Body of pancreas (tissue), 4 donors: ENCODE measurements at regions not wholly inside any gene's neighbourhood (a gene's known extent, or its start where the extent isn't known, plus 50 kb on each side); places are given as distances from the start of the nearest gene placed in this dataset.

Experiments used
- ATAC-seq: fragments of 150-250 bp; one replicate; pipeline ENCODE4 v1.9.1; 2016
- DNase-seq, 4 donors: peaks; one replicate each; pipeline ENCODE4 v3.0.0-alpha.2; 2019
- H3K27ac ChIP-seq, 4 donors: fragments of 200-600 bp; sonication (generic); 1 replicate in 3 of 4; 2 replicates in 1 of 4; pipeline versions ENCODE4 v1.5.1 to v1.6.1; 2016 to 2019; ENCODE audit warnings: mild to moderate bottlenecking in 1 of 4, mixed read lengths in 1 of 4, moderate library complexity in 1 of 4
- H3K27me3 ChIP-seq, 2 donors: fragments of 200-600 bp; sonication (generic); one replicate each; pipeline ENCODE4 v1.6.0; 2016; ENCODE audit warnings: mild to moderate bottlenecking in 1 of 2
- H3K36me3 ChIP-seq, 2 donors: fragments of 200-600 bp; sonication (generic); replicated peaks in 1 of 2; 2 replicates each; pipeline ENCODE4 v1.5.1; 2016; ENCODE audit warnings: low read depth in 2 of 2; ENCODE audit not compliant: insufficient read depth in 1 of 2
- H3K4me1 ChIP-seq: fragments of 200-600 bp; sonication (generic); one replicate; pipeline ENCODE4 v1.6.0; 2016
- H3K4me3 ChIP-seq, 2 donors: fragments of 200-600 bp; sonication (generic); 1 replicate in 1 of 2; 2 replicates in 1 of 2; pipeline ENCODE4 v1.5.1; 2016 to 2019
- H3K9me3 ChIP-seq, 3 donors: fragments of 200-600 bp; sonication (generic); 1 replicate in 2 of 3; 2 replicates in 1 of 3; pipeline ENCODE4 v1.5.1; 2016
- POLR2A ChIP-seq, 3 donors: fragments of 450-650 bp; IDR thresholded peaks; one replicate each; pipeline ENCODE4 v1.6.1; 2016; ENCODE audit warnings: antibody characterized with exemption in 3 of 3, mild to moderate bottlenecking in 2 of 3
- WGBS, 2 donors: methylation state at CpG; one replicate each; pipeline ENCODE4 v1.1.5; 2017; 5-methylcytosine and 5-hydroxymethylcytosine counted together
- intact Hi-C: fragments of 100-400 bp; cut with DNase I; formaldehyde crosslinking; loops from one replicate; pipeline ENCODE4 v1.15.1; 2023
- TF ChIP-seq, protein P1 (sequence below), 7 experiments: fragments of 450-650 bp in 4 of 7; fragments of 200-600 bp in 3 of 7; sonication (generic) in 3 of 7; IDR thresholded peaks; one replicate each; pipeline ENCODE4 v1.5.1; 2016 to 2019; ENCODE audit warnings: antibody characterized with exemption in 7 of 7

- DNase-seq (peak in 3 of 4 donors; percentile 7 to 24 (median 13)), ATAC-seq (peak; percentile 27)
- peaks cover 0 to 13% (median 0%) of the 10 kb centered on the region in 3 donors for H3K9me3 ChIP-seq
- no peak overlapping the region for H3K27ac ChIP-seq
- WGBS, 2 donors, result 68 to 73% methylated on average over 6 of the region's 6 CpGs
- intact Hi-C loops, result no loop called here
- TF ChIP-seq, protein P1, sequence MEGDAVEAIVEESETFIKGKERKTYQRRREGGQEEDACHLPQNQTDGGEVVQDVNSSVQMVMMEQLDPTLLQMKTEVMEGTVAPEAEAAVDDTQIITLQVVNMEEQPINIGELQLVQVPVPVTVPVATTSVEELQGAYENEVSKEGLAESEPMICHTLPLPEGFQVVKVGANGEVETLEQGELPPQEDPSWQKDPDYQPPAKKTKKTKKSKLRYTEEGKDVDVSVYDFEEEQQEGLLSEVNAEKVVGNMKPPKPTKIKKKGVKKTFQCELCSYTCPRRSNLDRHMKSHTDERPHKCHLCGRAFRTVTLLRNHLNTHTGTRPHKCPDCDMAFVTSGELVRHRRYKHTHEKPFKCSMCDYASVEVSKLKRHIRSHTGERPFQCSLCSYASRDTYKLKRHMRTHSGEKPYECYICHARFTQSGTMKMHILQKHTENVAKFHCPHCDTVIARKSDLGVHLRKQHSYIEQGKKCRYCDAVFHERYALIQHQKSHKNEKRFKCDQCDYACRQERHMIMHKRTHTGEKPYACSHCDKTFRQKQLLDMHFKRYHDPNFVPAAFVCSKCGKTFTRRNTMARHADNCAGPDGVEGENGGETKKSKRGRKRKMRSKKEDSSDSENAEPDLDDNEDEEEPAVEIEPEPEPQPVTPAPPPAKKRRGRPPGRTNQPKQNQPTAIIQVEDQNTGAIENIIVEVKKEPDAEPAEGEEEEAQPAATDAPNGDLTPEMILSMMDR (IDR thresholded peaks at IDR 0.05), result peak; percentile 18 to 55 (median 36)
- no peak for TF ChIP-seq POLR2A (IDR thresholded peaks at IDR 0.05)
- H3K4me1 ChIP-seq, result no peaks in the 10 kb centered on the region
- no peaks in the 10 kb centered on the region for H3K36me3 ChIP-seq
- no peak overlapping the region for H3K4me3 ChIP-seq
- no peaks in the 10 kb centered on the region for H3K27me3 ChIP-seq
Observed at GRCh38 chr12:18158774-18159557, 69.0 kb upstream of the RERGL start.

DNA sequence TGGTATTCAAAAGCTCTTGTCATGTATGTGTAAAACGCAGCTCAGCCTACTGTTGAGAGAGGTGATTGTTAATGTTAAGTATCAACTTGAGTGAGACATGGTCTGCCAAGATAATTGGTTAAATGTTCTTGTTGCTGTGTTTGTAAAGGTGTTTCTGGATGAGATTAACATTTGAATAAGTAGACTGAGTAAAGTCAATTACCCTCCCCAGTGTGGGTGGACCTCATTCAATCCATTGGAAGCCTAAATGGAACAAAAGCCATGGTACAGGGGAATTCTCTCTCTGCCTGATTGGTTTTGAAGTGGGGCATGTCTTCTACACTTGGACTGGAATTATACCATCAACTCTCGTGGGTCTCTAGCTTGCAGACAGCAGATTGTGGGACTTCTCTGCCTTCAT lies 63.8 kb upstream of the RERGL start:
- intact Hi-C loops, result no loop called here
- WGBS, 2 donors, result 38 to 57% methylated on average over 2 of the region's 2 CpGs
- Histone ChIP-seq H3K4me1 (no peaks in the 10 kb centered on the region), H3K9me3 (peaks cover 0 to 13% (median 0%) of the 10 kb centered on the region in 3 donors), H3K27ac (no peak overlapping the region), H3K36me3 (no peaks in the 10 kb centered on the region), H3K27me3 (no peaks in the 10 kb centered on the region), H3K4me3 (no peak overlapping the region)
- DNase-seq (no peak), ATAC-seq (no peak)
- TF ChIP-seq POLR2A (IDR thresholded peaks at IDR 0.05), result no peak
- TF ChIP-seq, protein P1 (IDR thresholded peaks at IDR 0.05), result no peak

GRCh38 chr12:18151036-18151435 lies 61.0 kb upstream of the RERGL start:
- H3K27ac ChIP-seq, result no peak overlapping the region
- no peak for ATAC-seq
- TF ChIP-seq, protein P1 (IDR thresholded peaks at IDR 0.05), result no peak
- TF ChIP-seq POLR2A (IDR thresholded peaks at IDR 0.05), result no peak
- DNase-seq, result no peak
- H3K27me3 ChIP-seq, result no peaks in the 10 kb centered on the region
- no peak overlapping the region for H3K4me3 ChIP-seq
- intact Hi-C loops, result no loop called here
- H3K9me3 ChIP-seq, result peaks cover 0 to 5% (median 0%) of the 10 kb centered on the region in 3 donors
- 41 to 53% methylated on average over 1 of the region's 1 CpG for WGBS, 2 donors
- H3K36me3 ChIP-seq, result no peaks in the 10 kb centered on the region
- H3K4me1 ChIP-seq, result no peaks in the 10 kb centered on the region

DNA sequence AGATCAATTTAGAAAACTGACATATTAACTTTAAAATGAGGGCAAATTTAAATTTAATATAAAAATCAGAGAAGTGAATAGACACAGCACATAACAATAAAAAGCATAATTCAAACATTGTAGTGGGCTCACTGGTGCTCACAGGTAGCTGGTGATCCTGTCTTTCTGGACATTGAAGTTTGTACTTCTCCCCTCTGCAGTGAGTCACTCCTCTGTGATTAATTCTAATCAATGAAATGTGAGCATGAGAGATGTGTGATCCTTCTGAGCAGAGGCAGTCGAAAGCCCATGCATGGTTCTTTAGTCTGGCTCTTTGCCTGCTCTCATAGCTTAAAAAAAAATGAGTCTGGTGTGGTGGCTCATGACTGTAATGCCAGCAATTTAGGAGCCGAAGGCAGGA lies 59.0 kb upstream of the RERGL start:
- DNase-seq (no peak), ATAC-seq (no peak)
- H3K27ac ChIP-seq, result no peak overlapping the region
- WGBS, 2 donors, result 31 to 36% methylated on average over 2 of the region's 2 CpGs
- no peaks in the 10 kb centered on the region for H3K36me3 ChIP-seq
- H3K4me3 ChIP-seq, result no peak overlapping the region
- H3K4me1 ChIP-seq, result no peaks in the 10 kb centered on the region
- intact Hi-C loops, result no loop called here
- H3K27me3 ChIP-seq, result no peaks in the 10 kb centered on the region
- no peaks in the 10 kb centered on the region for H3K9me3 ChIP-seq
- TF ChIP-seq, protein P1 (IDR thresholded peaks at IDR 0.05), result no peak
- TF ChIP-seq POLR2A (IDR thresholded peaks at IDR 0.05), result no peak

DNA sequence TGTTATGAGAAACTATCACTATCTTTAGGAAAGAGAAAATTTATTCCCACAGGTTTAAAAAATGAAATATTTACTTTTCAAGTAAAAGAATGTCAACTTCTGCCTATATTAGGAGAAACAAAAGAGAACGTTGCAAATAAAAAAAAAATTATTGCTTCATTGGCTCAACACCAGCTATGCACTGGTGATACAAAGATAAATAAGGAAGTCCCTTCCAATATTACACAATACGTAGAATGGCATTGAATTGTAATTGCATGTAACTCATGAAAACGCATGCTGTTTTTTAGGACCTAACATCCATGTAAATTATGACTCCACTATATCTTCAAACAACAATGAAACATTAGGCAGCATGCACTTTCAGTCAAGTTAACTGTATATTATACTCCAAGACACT lies 56.4 kb upstream of the RERGL start:
- Histone ChIP-seq H3K9me3 (no peaks in the 10 kb centered on the region), H3K4me3 (no peak overlapping the region), H3K36me3 (no peaks in the 10 kb centered on the region), H3K4me1 (no peaks in the 10 kb centered on the region), H3K27ac (no peak overlapping the region), H3K27me3 (no peaks in the 10 kb centered on the region)
- no peak for DNase-seq
- WGBS, 2 donors, result 28 to 29% methylated on average over 3 of the region's 3 CpGs
- intact Hi-C loops, result no loop called here
- no peak for ATAC-seq
- TF ChIP-seq POLR2A (IDR thresholded peaks at IDR 0.05), result no peak
